ENCODE measurements at regions not wholly inside any gene's neighbourhood (a gene's known extent, or its start where the extent isn't known, plus 50 kb on each side); places are given as distances from the start of the nearest gene placed in this dataset.

- TF ChIP-seq CTCF (conservative IDR thresholded peaks at IDR 0.05 in 1 of 2, IDR thresholded peaks at IDR 0.05 in 1 of 2; ENCODE audit: extremely low read depth in 1 of 2, insufficient read depth in 1 of 2, low read depth in 1 of 2, low read length in 2 of 2) (no peak), EZH2 (IDR thresholded peaks at IDR 0.05; ENCODE audit: borderline replicate concordance, low read length) (no peak)
These were observed 203.5 kb downstream of the TAF11L14 start for GRCh38 chr5:17837757-17838156.
